MM.1S (cell line): ENCODE measurements at regions not wholly inside any gene's neighbourhood (a gene's known extent, or its start where the extent isn't known, plus 50 kb on each side); places are given as distances from the start of the nearest gene placed in this dataset.

ENCODE experiments used
- DNase-seq: peaks from one replicate; pipeline ENCODE4 v3.0.0-alpha.2; 2015
- H2AFZ ChIP-seq: fragments of 300-600 bp; sonication (generic); 2 replicates; pipeline ENCODE4 v1.6.0; 2016; ENCODE audit warnings: antibody characterized with exemption, low read length
- H3F3A ChIP-seq: fragments of 300-600 bp; sonication (generic); 2 replicates; pipeline ENCODE4 v1.6.1; 2016; ENCODE audit warnings: mild to moderate bottlenecking, antibody characterized with exemption, low read length, moderate library complexity, mixed read lengths; ENCODE audit not compliant: insufficient read depth
- H3K27ac ChIP-seq: fragments of 300-600 bp; sonication (generic); 2 replicates; pipeline ENCODE4 v1.5.1; 2016; ENCODE audit warnings: mild to moderate bottlenecking, low read length
- H3K27me3 ChIP-seq: fragments of 300-600 bp; sonication (generic); replicated peaks from 2 replicates; pipeline ENCODE4 v1.6.0; 2016; ENCODE audit warnings: low read length; ENCODE audit not compliant: insufficient read depth
- H3K36me3 ChIP-seq: fragments of 300-600 bp; sonication (generic); replicated peaks from 2 replicates; pipeline ENCODE4 v1.6.1; 2016; ENCODE audit warnings: mild to moderate bottlenecking, low read length, mixed read lengths; ENCODE audit not compliant: insufficient read depth
- H3K4me1 ChIP-seq: fragments of 300-600 bp; sonication (generic); 2 replicates; pipeline ENCODE4 v1.6.1; 2016; ENCODE audit warnings: low read length, mixed read lengths
- H3K4me2 ChIP-seq: fragments of 300-600 bp; sonication (generic); 2 replicates; pipeline ENCODE4 v1.6.0; 2016; ENCODE audit warnings: low read depth, low read length
- H3K4me3 ChIP-seq: fragments of 300-600 bp; sonication (generic); 2 replicates; pipeline ENCODE4 v1.5.1; 2016; ENCODE audit warnings: low read length, mixed read lengths
- H3K79me2 ChIP-seq: fragments of 300-600 bp; sonication (generic); 2 replicates; pipeline ENCODE4 v1.6.1; 2016; ENCODE audit warnings: mixed run types, low read length, mixed read lengths
- H3K9ac ChIP-seq: fragments of 300-600 bp; sonication (generic); 2 replicates; pipeline ENCODE4 v1.6.1; 2016; ENCODE audit warnings: low read length, mixed read lengths
- H3K9me2 ChIP-seq: fragments of 300-600 bp; sonication (generic); replicated peaks from 2 replicates; pipeline ENCODE4 v1.6.1; 2016; ENCODE audit warnings: mild to moderate bottlenecking, low read length, mixed read lengths; ENCODE audit not compliant: insufficient read depth
- H3K9me3 ChIP-seq: fragments of 300-600 bp; sonication (generic); replicated peaks from 2 replicates; pipeline ENCODE4 v1.6.1; 2016; ENCODE audit warnings: mild to moderate bottlenecking, low read length, mixed read lengths; ENCODE audit not compliant: insufficient read depth
- H4K20me1 ChIP-seq: fragments of 300-600 bp; sonication (generic); 2 replicates; pipeline ENCODE4 v1.6.1; 2016; ENCODE audit warnings: mild to moderate bottlenecking, low read length, moderate library complexity, mixed read lengths; ENCODE audit not compliant: insufficient read depth
- CTCF ChIP-seq: fragments of 300-600 bp; sonication (generic); IDR thresholded peaks from 2 replicates; pipeline ENCODE4 v1.5.1; 2016; ENCODE audit warnings: antibody characterized with exemption, low read length, mixed read lengths
- EZH2 ChIP-seq: fragments of 300-600 bp; sonication (generic); optimal IDR thresholded peaks from 2 replicates; pipeline ENCODE3; 2017; ENCODE audit warnings: low read depth, mild to moderate bottlenecking, antibody characterized with exemption, low read length, mixed read lengths
- EZH2phosphoT487 ChIP-seq: fragments of 300-600 bp; sonication (generic); IDR thresholded peaks from 2 replicates; pipeline ENCODE4 v1.6.1; 2018; ENCODE audit warnings: antibody characterized with exemption, low read length

- H3K9me3 ChIP-seq = no peaks in the 10 kb centered on the region
- H3K27ac ChIP-seq = no peak overlapping the region
- H3F3A ChIP-seq = no peaks in the 10 kb centered on the region
- H3K36me3 ChIP-seq = no peaks in the 10 kb centered on the region
- no peaks in the 10 kb centered on the region for H3K27me3 ChIP-seq
- no peak overlapping the region for H3K4me2 ChIP-seq
- no peaks in the 10 kb centered on the region for H4K20me1 ChIP-seq
- TF ChIP-seq EZH2 (no peak), EZH2phosphoT487 (no peak), CTCF (no peak)
- no peak overlapping the region for H2AFZ ChIP-seq
- no peaks in the 10 kb centered on the region for H3K9me2 ChIP-seq
- no peaks in the 10 kb centered on the region for H3K4me1 ChIP-seq
- H3K4me3 ChIP-seq = no peak overlapping the region
- H3K79me2 ChIP-seq = no peaks in the 10 kb centered on the region
- DNase-seq = no peak
- no peak overlapping the region for H3K9ac ChIP-seq
These were observed 52.0 kb downstream of the ZC3H11B start for GRCh38 chr1:219560856-219561255.

GRCh38 chr1:219559899-219560298 lies 53.0 kb downstream of the ZC3H11B start:
- Histone ChIP-seq H4K20me1 (no peaks in the 10 kb centered on the region), H3K4me1 (no peaks in the 10 kb centered on the region), H3K4me2 (no peak overlapping the region), H2AFZ (no peak overlapping the region), H3K4me3 (no peak overlapping the region), H3K9me3 (no peaks in the 10 kb centered on the region), H3K27me3 (no peaks in the 10 kb centered on the region), H3K79me2 (no peaks in the 10 kb centered on the region), H3K9ac (no peak overlapping the region), H3K9me2 (no peaks in the 10 kb centered on the region), H3F3A (no peaks in the 10 kb centered on the region), H3K27ac (no peak overlapping the region), H3K36me3 (no peaks in the 10 kb centered on the region)
- no peak for TF ChIP-seq EZH2
- TF ChIP-seq EZH2phosphoT487 = no peak
- no peak for TF ChIP-seq CTCF
- DNase-seq = no peak

GRCh38 chr1:219555806-219556205 lies 57.1 kb downstream of the ZC3H11B start:
- H3K79me2 ChIP-seq = no peaks in the 10 kb centered on the region
- H3K9ac ChIP-seq = no peak overlapping the region
- H3K4me1 ChIP-seq = no peaks in the 10 kb centered on the region
- no peak overlapping the region for H3K4me3 ChIP-seq
- H3K9me2 ChIP-seq = no peaks in the 10 kb centered on the region
- H3F3A ChIP-seq = no peaks in the 10 kb centered on the region
- no peaks in the 10 kb centered on the region for H3K9me3 ChIP-seq
- no peak for TF ChIP-seq EZH2
- no peak for TF ChIP-seq EZH2phosphoT487
- no peak for TF ChIP-seq CTCF
- no peak for DNase-seq
- H3K27ac ChIP-seq = no peak overlapping the region
- H4K20me1 ChIP-seq = no peaks in the 10 kb centered on the region
- H3K27me3 ChIP-seq = no peaks in the 10 kb centered on the region
- H3K4me2 ChIP-seq = no peak overlapping the region
- no peak overlapping the region for H2AFZ ChIP-seq
- no peaks in the 10 kb centered on the region for H3K36me3 ChIP-seq
